ENCODE measurements at regions not wholly inside any gene's neighbourhood (a gene's known extent, or its start where the extent isn't known, plus 50 kb on each side); places are given as distances from the start of the nearest gene placed in this dataset.

- no peak for DNase-seq (ENCODE audit: low spot score)
- TF ChIP-seq CTCF (conservative IDR thresholded peaks at IDR 0.05; ENCODE audit: low read depth): no peak
- ChIA-PET POLR2A (ENCODE audit: low non-redundant PET) (no interaction called here), CTCF (no interaction called here)
- no peak overlapping the region for H3K27ac ChIP-seq
These were observed 399.3 kb downstream of the PTPRC start for GRCh38 chr1:199038156-199038555.

DNA sequence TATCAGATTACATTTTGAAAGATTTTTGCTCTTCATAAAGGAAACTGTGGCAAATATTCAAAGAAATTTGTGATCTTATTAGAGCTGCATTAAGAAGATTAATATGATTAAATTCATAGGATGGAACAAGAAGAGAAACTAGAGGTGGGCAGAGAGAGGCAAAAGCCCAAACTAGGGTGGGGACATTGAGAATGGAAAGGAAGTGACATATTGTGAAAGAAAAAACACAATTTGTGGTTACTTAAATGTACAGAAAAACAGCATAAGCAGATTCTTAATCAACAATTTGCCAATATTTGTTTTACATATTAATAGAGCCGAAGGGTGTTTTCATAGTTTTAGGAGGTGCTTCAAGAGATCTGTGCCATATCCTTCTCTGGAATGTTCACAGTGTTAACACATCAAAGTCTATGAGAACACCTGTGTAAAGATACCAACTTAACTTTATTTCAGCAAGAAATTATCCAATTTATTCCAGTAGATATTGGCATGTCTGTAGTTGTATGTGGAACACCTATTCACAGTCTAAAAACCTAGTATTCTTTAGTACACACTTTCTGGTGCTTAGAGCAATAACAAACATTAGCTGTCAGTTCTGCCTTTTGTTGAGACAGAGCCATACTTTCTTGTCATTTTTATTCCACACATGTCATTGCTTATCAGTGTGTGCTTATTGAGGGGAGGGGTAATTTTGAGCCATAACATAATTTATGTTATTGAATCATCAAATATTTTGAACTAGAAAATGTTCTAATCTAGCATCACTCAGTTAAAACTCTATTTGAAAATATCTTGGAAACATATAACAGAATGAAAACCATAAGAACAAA is 401.5 kb downstream of the PTPRC start:
- CTCF ChIA-PET: interaction anchor here (0.7 kb wide), 1 partner anchor 109 kb away, joined by 6 read pairs; no protein-coding TSS in a partner anchor
- POLR2A ChIA-PET (ENCODE audit: low non-redundant PET): no interaction called here
- no peak for TF ChIP-seq CTCF (conservative IDR thresholded peaks at IDR 0.05; ENCODE audit: low read depth)
- DNase-seq (ENCODE audit: low spot score): no peak
- H3K27ac ChIP-seq: no peak overlapping the region

DNA sequence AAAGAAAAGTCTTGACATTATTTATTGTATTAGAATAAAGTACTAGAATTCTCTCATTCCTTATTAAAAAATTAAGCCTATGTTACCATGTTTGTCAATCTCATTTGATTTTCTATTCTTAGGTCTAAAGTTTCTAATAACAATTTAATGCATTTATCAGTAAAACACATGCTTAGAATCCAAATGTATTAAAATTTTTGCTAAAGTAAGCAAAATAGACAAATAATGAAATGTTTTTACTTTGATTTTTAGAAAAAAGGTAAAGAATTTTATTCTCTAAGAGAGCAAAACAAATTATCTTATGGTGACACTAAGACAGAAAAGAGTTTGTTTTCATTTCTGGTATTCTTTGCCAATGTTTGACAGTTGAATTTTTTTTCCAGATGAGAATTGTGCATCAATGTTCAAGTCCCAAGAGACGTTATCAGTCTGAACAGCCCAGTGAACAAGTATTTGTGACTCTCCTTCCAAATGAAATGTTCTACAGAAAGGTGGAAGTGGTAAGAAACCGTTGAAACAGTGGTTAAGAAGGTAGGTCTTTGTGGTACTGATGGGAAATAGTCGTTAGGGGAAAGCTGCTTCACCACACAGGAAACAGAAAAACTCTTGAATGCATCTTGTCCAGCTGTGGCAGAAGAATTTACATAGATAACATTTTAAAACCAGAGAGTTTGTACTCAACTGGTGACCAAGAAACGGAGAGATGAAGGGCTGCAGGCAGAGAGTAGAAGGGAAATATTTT is 402.5 kb downstream of the PTPRC start:
- ChIA-PET CTCF (interaction anchor here (0.5 to 1.6 kb wide), 3 partner anchors 157 to 615 kb away, joined by 3 to 4 read pairs (median 4); no protein-coding TSS in a partner anchor), POLR2A (ENCODE audit: low non-redundant PET) (no interaction called here)
- no peak overlapping the region for H3K27ac ChIP-seq
- DNase-seq (ENCODE audit: low spot score): no peak
- TF ChIP-seq CTCF (conservative IDR thresholded peaks at IDR 0.05; ENCODE audit: low read depth): no peak

DNA sequence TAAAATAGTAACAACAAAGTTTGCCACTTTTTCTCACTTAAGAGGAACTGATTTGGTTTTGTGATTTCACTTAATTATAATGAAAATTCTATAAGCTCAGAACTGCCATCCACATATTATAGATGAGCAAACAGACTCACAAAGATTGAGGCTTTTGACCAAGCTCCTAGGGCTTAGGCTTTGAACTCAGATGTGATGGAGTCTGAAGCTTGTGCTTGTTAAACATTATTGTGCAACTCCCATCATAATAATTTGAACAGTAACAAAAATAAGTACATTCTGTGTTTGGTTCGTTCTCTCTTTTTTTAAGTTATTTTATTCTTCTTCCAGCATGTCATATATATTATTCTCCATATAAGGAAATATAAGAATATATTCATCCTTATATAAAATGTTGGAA is 403.4 kb downstream of the PTPRC start:
- no peak for TF ChIP-seq CTCF (conservative IDR thresholded peaks at IDR 0.05; ENCODE audit: low read depth)
- no peak for DNase-seq (ENCODE audit: low spot score)
- CTCF ChIA-PET: interaction anchor here (0.5 to 1.6 kb wide), 3 partner anchors 157 to 614 kb away, joined by 3 to 4 read pairs (median 4); no protein-coding TSS in a partner anchor
- no peak overlapping the region for H3K27ac ChIP-seq
- POLR2A ChIA-PET (ENCODE audit: low non-redundant PET): no interaction called here

DNA sequence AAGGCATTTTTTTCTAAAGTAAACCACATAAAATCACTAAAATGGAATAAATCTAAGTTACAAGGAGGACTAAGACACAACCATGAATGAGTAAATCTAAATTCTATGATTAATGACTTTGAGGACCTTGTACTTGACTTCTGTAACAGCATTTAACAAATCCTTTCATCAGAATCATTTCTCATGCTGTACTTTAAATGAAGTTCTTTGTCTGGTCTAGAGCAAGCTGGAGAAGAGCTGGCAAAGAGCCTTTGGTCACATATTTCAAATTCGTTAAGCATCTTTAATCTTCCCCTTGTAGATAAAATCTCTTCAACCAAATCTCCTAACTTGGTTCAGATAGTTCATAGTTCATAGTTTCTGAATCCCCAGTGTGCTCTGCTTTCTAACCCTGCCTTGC is 405.4 kb downstream of the PTPRC start:
- ChIA-PET POLR2A (ENCODE audit: low non-redundant PET) (no interaction called here), CTCF (interaction anchor here (0.6 to 0.8 kb wide), 2 partner anchors 8 to 61 kb away, joined by 4 to 5 read pairs; no protein-coding TSS in a partner anchor)
- no peak for TF ChIP-seq CTCF (conservative IDR thresholded peaks at IDR 0.05; ENCODE audit: low read depth)
- DNase-seq (ENCODE audit: low spot score): no peak
- no peak overlapping the region for H3K27ac ChIP-seq

GRCh38 chr1:199046618-199047017 is 407.8 kb downstream of the PTPRC start:
- no peak for DNase-seq (ENCODE audit: low spot score)
- TF ChIP-seq CTCF (conservative IDR thresholded peaks at IDR 0.05; ENCODE audit: low read depth): no peak
- CTCF ChIA-PET: interaction anchor here (1.1 kb wide), 1 partner anchor 290 kb away, joined by 3 read pairs; no protein-coding TSS in a partner anchor
- no peak overlapping the region for H3K27ac ChIP-seq
- POLR2A ChIA-PET (ENCODE audit: low non-redundant PET): no interaction called here
